Bronchial epithelial cell (primary cell): ENCODE measurements at regions not wholly inside any gene's neighbourhood (a gene's known extent, or its start where the extent isn't known, plus 50 kb on each side); places are given as distances from the start of the nearest gene placed in this dataset.

Experiments used
- DNase-seq: peaks from one replicate; pipeline ENCODE4 v3.0.0-alpha.2; 2010; ENCODE audit warnings: low read depth
- FAIRE-seq: peaks from 2 replicates; lab custom pipeline; 2011; peaks lifted over from hg19 to GRCh38; lab: Jason Lieb, UNC
- H3K27me3 ChIP-seq: 2 replicates; pipeline ENCODE4 v1.5.1; 2011; ENCODE audit warnings: low read length; ENCODE audit not compliant: control insufficient read depth, insufficient read depth
- H3K36me3 ChIP-seq: 2 replicates; pipeline ENCODE4 v1.5.1; 2011; ENCODE audit warnings: low read length; ENCODE audit not compliant: control insufficient read depth, insufficient read depth
- H3K4me3 ChIP-seq: 2 replicates; pipeline ENCODE4 v1.5.1; 2011; ENCODE audit warnings: mild to moderate bottlenecking, low read depth, low read length, control low read depth
- TF ChIP-seq, protein P1 (sequence below): IDR thresholded peaks from 2 replicates; pipeline ENCODE4 v1.5.1; 2011; ENCODE audit warnings: mild to moderate bottlenecking, moderate library complexity, low read length, control low read depth, inconsistent platforms; ENCODE audit not compliant: insufficient read depth, severe bottlenecking

GRCh38 chr5:112560371-112560770 lies 141.3 kb upstream of the EPB41L4A start:
- Histone ChIP-seq H3K27me3 (no peaks in the 10 kb centered on the region), H3K4me3 (no peak overlapping the region), H3K36me3 (no peaks in the 10 kb centered on the region)
- TF ChIP-seq, protein P1, sequence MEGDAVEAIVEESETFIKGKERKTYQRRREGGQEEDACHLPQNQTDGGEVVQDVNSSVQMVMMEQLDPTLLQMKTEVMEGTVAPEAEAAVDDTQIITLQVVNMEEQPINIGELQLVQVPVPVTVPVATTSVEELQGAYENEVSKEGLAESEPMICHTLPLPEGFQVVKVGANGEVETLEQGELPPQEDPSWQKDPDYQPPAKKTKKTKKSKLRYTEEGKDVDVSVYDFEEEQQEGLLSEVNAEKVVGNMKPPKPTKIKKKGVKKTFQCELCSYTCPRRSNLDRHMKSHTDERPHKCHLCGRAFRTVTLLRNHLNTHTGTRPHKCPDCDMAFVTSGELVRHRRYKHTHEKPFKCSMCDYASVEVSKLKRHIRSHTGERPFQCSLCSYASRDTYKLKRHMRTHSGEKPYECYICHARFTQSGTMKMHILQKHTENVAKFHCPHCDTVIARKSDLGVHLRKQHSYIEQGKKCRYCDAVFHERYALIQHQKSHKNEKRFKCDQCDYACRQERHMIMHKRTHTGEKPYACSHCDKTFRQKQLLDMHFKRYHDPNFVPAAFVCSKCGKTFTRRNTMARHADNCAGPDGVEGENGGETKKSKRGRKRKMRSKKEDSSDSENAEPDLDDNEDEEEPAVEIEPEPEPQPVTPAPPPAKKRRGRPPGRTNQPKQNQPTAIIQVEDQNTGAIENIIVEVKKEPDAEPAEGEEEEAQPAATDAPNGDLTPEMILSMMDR = no peak
- no peak for FAIRE-seq
- DNase-seq = no peak

DNA sequence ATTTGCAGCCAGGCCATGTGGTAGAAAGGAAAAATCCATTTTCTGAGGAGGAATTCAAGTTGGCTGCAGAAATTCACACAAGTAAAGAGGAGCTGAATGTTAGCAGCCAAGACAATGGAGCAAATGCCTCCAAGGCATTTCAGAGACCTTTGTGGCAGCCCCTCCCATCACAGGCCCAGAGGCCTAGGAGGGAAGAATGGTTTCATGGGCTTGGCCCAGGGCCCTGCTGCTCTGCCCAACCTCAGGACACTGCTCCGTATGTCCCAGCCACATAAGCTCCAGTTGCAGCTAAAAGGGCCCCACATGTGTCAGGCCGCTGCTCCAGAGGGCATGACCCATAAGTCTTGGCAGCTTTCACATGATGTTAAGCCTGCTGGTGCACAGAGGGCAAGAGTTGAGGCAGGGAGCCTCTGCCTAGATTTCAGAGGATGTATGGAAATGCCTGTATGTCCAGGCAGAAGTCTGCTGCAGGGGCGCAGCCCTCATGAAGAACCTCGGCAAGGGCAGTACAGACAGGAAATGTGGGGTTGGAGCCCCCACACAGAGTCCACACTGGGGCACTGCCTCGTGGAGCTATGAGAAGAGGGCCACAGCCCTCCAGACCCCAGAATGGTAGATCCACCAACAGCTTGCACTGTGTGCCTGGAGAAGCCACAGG lies 144.2 kb upstream of the EPB41L4A start:
- Histone ChIP-seq H3K27me3 (peaks cover 2% of the 10 kb centered on the region), H3K36me3 (no peaks in the 10 kb centered on the region), H3K4me3 (no peak overlapping the region)
- DNase-seq (no peak), FAIRE-seq (no peak)
- TF ChIP-seq, protein P1 = no peak

DNA sequence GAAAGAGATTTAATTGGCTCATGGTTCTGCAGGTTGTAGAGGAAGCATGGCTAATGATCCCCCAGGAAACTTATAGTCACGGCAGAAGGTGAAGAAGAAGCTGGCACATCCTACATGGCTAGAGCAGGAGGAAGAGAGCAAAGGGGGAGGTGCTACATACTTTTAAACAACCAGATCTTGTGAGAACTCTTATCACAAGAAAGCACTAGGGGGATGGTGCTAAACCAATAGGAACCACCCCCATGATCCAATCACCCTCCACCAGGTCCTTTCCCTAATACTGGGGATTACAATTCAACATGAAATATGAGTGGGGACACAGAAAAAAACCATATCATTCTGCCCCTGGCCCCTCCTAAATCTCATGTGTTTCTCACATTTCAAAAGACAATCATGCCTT lies 147.2 kb upstream of the EPB41L4A start:
- FAIRE-seq (no peak), DNase-seq (no peak)
- Histone ChIP-seq H3K4me3 (no peak overlapping the region), H3K36me3 (no peaks in the 10 kb centered on the region), H3K27me3 (peaks cover 2% of the 10 kb centered on the region)
- TF ChIP-seq, protein P1 = no peak

- DNase-seq (no peak), FAIRE-seq (no peak)
- Histone ChIP-seq H3K36me3 (no peaks in the 10 kb centered on the region), H3K4me3 (no peak overlapping the region), H3K27me3 (peaks cover 2% of the 10 kb centered on the region)
- TF ChIP-seq, protein P1 = no peak
These were observed 150.5 kb upstream of the EPB41L4A start for GRCh38 chr5:112569596-112569995.

DNA sequence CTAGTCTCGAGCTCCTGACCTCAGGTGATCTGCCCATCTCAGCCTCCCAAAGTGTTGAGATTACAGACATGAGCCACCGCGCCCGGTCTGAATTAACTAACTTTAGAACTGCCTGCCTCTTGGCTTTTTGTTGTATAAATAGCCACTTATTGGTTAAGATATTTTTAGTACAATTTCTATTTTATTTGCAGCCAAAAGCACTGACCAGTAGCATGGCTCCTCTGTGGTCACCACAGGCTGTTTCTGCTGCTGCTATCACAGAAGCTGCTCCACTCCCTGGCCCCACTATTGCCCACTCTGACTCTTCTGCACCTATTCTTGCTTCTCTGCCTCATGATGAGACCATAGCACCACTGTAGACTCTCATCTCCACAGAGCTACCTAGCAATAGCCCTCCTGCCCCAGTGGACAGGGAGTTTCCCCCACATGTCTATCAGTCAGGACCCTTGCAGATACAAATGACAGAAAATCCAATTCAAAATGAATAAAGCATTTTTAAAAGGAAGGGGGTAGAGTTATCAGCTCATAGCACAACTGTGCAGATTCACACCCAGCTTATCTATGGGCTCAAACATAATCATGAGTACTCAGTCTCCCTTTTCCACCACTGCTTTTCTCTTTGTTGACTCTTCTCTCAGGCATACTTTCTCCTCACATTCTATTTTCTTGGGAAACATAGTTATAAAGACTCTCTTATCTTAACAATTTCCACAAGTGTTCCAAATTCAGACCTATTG lies 151.8 kb upstream of the EPB41L4A start:
- Histone ChIP-seq H3K36me3 (no peaks in the 10 kb centered on the region), H3K4me3 (no peak overlapping the region), H3K27me3 (peaks cover 2% of the 10 kb centered on the region)
- no peak for DNase-seq
- FAIRE-seq = no peak
- TF ChIP-seq, protein P1 = no peak
